Fibroblast of lung (primary cell): ENCODE measurements at regions not wholly inside any gene's neighbourhood (a gene's known extent, or its start where the extent isn't known, plus 50 kb on each side); places are given as distances from the start of the nearest gene placed in this dataset.

Experiments used
- CTCF ChIP-seq, 2 donors: IDR thresholded peaks in 1 of 2; conservative IDR thresholded peaks in 1 of 2; 1 replicate in 1 of 2; 2 replicates in 1 of 2; pipeline ENCODE4 v1.5.1; 2011 to 2012; ENCODE audit warnings: low read length in 2 of 2, control low read depth in 1 of 2, inconsistent platforms in 1 of 2, low read depth in 1 of 2, mild to moderate bottlenecking in 1 of 2
- EZH2 ChIP-seq: IDR thresholded peaks from 2 replicates; pipeline ENCODE4 v1.5.1; 2012; ENCODE audit warnings: low read length, control low read depth, mild to moderate bottlenecking; ENCODE audit errors: missing control alignments

DNA sequence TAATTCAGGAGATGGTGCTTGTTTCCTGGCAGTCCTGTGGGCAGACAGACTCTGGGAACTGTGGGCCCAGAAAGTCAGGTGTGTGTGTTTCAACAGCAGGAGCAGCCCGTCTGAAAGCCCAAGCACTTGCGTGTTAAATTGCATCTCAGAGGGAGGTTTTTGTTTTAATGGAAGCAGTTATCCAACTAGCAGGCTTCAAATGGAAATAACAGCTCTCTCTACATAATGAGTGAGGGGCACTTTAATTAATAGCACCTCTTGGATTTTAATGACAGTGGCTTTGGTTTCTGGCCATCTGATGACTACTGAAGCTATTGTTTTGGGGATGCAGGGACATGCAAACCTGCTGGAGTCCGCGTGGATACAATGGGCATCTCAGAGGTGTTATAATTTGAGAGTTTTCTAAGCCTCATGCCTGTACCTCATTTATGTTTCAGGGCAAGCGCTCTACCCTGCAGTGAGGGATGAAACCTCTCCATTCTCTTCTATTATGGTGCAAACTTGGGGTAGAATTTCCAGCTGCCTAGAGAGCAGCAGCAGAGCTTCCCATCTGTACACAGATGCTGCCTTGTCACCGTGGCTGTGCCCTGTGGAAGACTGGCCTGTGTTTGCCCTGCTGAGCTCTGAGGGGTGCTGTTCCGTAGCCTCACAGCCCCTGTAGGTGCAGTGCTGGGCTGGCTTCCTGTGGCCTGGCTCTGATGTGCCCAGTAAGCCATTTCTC, 206.6 kb upstream of the GPR26 start:
- TF ChIP-seq EZH2 (no peak), CTCF (conservative IDR thresholded peaks at IDR 0.05 in 1 of 2, IDR thresholded peaks at IDR 0.05 in 1 of 2; ENCODE audit: low read depth in 1 of 2, low read length in 2 of 2) (no peak)
